ENCODE measurements at regions not wholly inside any gene's neighbourhood (a gene's known extent, or its start where the extent isn't known, plus 50 kb on each side); places are given as distances from the start of the nearest gene placed in this dataset.

DNA sequence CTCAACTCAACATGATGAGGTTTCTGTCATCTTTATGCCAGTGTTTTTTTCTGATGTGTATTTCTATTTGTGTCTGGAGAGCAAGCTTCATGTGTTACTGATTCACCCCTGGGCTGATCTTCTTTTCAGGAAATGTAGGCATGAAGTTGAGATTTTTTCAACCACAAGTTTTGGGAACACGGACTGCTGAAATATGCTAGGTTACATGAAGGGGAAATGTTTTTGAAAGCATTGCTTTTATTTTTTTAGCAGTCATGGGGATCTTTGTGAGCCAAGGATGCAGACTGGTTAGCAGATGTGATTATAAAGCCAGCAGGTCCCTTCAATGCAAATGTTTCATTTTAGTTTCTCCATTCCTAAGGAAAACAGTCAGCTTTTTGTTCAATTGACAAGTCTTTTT lies 219.3 kb upstream of the COL8A1 start:
- Mint-ChIP-seq H3K27ac (ENCODE audit: unreplicated experiment) (no peak overlapping the region), H3K36me3 (ENCODE audit: low read depth, unreplicated experiment) (no peaks in the 10 kb centered on the region), H3K4me3 (ENCODE audit: unreplicated experiment) (no peak overlapping the region), H3K4me1 (ENCODE audit: unreplicated experiment) (peaks cover 10% of the 10 kb centered on the region), H3K27me3 (ENCODE audit: unreplicated experiment) (no peaks in the 10 kb centered on the region), H3K9me3 (ENCODE audit: unreplicated experiment) (no peaks in the 10 kb centered on the region)
- TF ChIP-seq, protein P1, sequence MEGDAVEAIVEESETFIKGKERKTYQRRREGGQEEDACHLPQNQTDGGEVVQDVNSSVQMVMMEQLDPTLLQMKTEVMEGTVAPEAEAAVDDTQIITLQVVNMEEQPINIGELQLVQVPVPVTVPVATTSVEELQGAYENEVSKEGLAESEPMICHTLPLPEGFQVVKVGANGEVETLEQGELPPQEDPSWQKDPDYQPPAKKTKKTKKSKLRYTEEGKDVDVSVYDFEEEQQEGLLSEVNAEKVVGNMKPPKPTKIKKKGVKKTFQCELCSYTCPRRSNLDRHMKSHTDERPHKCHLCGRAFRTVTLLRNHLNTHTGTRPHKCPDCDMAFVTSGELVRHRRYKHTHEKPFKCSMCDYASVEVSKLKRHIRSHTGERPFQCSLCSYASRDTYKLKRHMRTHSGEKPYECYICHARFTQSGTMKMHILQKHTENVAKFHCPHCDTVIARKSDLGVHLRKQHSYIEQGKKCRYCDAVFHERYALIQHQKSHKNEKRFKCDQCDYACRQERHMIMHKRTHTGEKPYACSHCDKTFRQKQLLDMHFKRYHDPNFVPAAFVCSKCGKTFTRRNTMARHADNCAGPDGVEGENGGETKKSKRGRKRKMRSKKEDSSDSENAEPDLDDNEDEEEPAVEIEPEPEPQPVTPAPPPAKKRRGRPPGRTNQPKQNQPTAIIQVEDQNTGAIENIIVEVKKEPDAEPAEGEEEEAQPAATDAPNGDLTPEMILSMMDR (IDR thresholded peaks at IDR 0.05; ENCODE audit: unreplicated experiment) = no peak
- DNase-seq (ENCODE audit: low spot score) = no peak

- Mint-ChIP-seq H3K27ac (ENCODE audit: unreplicated experiment) (no peak overlapping the region), H3K36me3 (ENCODE audit: low read depth, unreplicated experiment) (no peaks in the 10 kb centered on the region), H3K4me3 (ENCODE audit: unreplicated experiment) (no peak overlapping the region), H3K4me1 (ENCODE audit: unreplicated experiment) (peaks cover 10% of the 10 kb centered on the region), H3K9me3 (ENCODE audit: unreplicated experiment) (no peaks in the 10 kb centered on the region), H3K27me3 (ENCODE audit: unreplicated experiment) (no peaks in the 10 kb centered on the region)
- TF ChIP-seq, protein P1 (IDR thresholded peaks at IDR 0.05; ENCODE audit: unreplicated experiment) = no peak
- no peak for DNase-seq (ENCODE audit: low spot score)
These were observed 219.7 kb upstream of the COL8A1 start for GRCh38 chr3:99418709-99419108.

- no peak overlapping the region for H3K27ac Mint-ChIP-seq (ENCODE audit: unreplicated experiment)
- no peak for DNase-seq (ENCODE audit: low spot score)
- peaks cover 10% of the 10 kb centered on the region for H3K4me1 Mint-ChIP-seq (ENCODE audit: unreplicated experiment)
- H3K4me3 Mint-ChIP-seq (ENCODE audit: unreplicated experiment) = no peak overlapping the region
- H3K36me3 Mint-ChIP-seq (ENCODE audit: low read depth, unreplicated experiment) = no peaks in the 10 kb centered on the region
- TF ChIP-seq, protein P1 (IDR thresholded peaks at IDR 0.05; ENCODE audit: unreplicated experiment) = no peak
- H3K9me3 Mint-ChIP-seq (ENCODE audit: unreplicated experiment) = no peaks in the 10 kb centered on the region
- no peaks in the 10 kb centered on the region for H3K27me3 Mint-ChIP-seq (ENCODE audit: unreplicated experiment)
These were observed 220.2 kb upstream of the COL8A1 start for GRCh38 chr3:99418209-99418635.

DNA sequence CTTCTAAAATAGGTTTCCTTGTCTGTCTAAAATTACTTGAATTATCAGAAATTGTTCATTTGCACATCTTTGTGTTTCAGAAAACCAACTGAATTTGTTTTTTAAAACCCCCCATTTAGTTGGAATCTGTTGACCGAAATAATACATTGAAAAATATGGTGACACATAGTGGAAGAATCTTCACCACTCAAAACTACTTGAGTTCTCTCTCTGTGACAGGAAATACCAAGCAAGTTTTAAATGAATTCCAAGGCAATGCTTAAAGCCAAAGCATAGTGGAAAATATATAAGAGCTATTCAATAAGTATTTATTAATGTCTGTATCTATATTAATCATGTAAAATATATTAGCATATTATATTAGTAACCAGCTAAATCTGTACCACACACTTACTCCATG lies 224.9 kb upstream of the COL8A1 start:
- Mint-ChIP-seq H3K9me3 (ENCODE audit: unreplicated experiment) (no peaks in the 10 kb centered on the region), H3K4me3 (ENCODE audit: unreplicated experiment) (no peak overlapping the region), H3K27me3 (ENCODE audit: unreplicated experiment) (no peaks in the 10 kb centered on the region), H3K4me1 (ENCODE audit: unreplicated experiment) (no peaks in the 10 kb centered on the region), H3K36me3 (ENCODE audit: low read depth, unreplicated experiment) (no peaks in the 10 kb centered on the region), H3K27ac (ENCODE audit: unreplicated experiment) (no peak overlapping the region)
- no peak for DNase-seq (ENCODE audit: low spot score)
- TF ChIP-seq, protein P1 (IDR thresholded peaks at IDR 0.05; ENCODE audit: unreplicated experiment) = no peak

GRCh38 chr3:99410789-99411311 lies 227.5 kb upstream of the COL8A1 start:
- Mint-ChIP-seq H3K27me3 (ENCODE audit: unreplicated experiment) (no peaks in the 10 kb centered on the region), H3K27ac (ENCODE audit: unreplicated experiment) (no peak overlapping the region), H3K4me1 (ENCODE audit: unreplicated experiment) (no peaks in the 10 kb centered on the region), H3K9me3 (ENCODE audit: unreplicated experiment) (no peaks in the 10 kb centered on the region), H3K36me3 (ENCODE audit: low read depth, unreplicated experiment) (no peaks in the 10 kb centered on the region), H3K4me3 (ENCODE audit: unreplicated experiment) (no peak overlapping the region)
- TF ChIP-seq, protein P1 (IDR thresholded peaks at IDR 0.05; ENCODE audit: unreplicated experiment) = no peak
- DNase-seq (ENCODE audit: low spot score) = no peak

Data from endothelial cell (in vitro differentiated cells).